KMS-11 (cell line): ENCODE measurements at regions not wholly inside any gene's neighbourhood (a gene's known extent, or its start where the extent isn't known, plus 50 kb on each side); places are given as distances from the start of the nearest gene placed in this dataset.

Experiments used
- H2AFZ ChIP-seq: fragments of 200-600 bp; sonication (generic); 2 replicates; pipeline ENCODE4 v1.6.1; 2016; ENCODE audit warnings: antibody characterized with exemption, mixed run types, low read depth
- H3K27ac ChIP-seq: fragments of 200-600 bp; sonication (generic); 2 replicates; pipeline ENCODE4 v1.6.1; 2016; ENCODE audit warnings: mild to moderate bottlenecking, mixed run types
- H3K27me3 ChIP-seq: fragments of 200-600 bp; sonication (generic); 2 replicates; pipeline ENCODE4 v1.6.1; 2017; ENCODE audit warnings: mild to moderate bottlenecking, low read depth, mixed run types, moderate library complexity; ENCODE audit not compliant: insufficient read depth
- H3K36me3 ChIP-seq: fragments of 200-600 bp; sonication (generic); 2 replicates; pipeline ENCODE4 v1.6.1; 2017; ENCODE audit warnings: mild to moderate bottlenecking, mixed run types; ENCODE audit not compliant: insufficient read depth
- H3K4me1 ChIP-seq: fragments of 200-600 bp; sonication (generic); 2 replicates; pipeline ENCODE4 v1.6.1; 2016; ENCODE audit warnings: mild to moderate bottlenecking, low read depth, mixed run types; ENCODE audit not compliant: poor library complexity, severe bottlenecking
- H3K4me2 ChIP-seq: fragments of 200-600 bp; sonication (generic); 2 replicates; pipeline ENCODE4 v1.7.0; 2016; ENCODE audit warnings: mild to moderate bottlenecking, mixed run types
- H3K4me3 ChIP-seq: fragments of 200-600 bp; sonication (generic); IDR thresholded peaks from 2 replicates; pipeline ENCODE4 v1.6.1; 2017; ENCODE audit warnings: low read depth, low read length, mixed read lengths; ENCODE audit not compliant: insufficient read depth
- H3K79me2 ChIP-seq: fragments of 200-600 bp; sonication (generic); 2 replicates; pipeline ENCODE4 v1.6.1; 2016; ENCODE audit warnings: low read depth, mixed run types; ENCODE audit not compliant: insufficient read depth
- H3K9ac ChIP-seq: fragments of 200-600 bp; sonication (generic); 2 replicates; pipeline ENCODE4 v1.6.1; 2016; ENCODE audit warnings: mild to moderate bottlenecking, mixed run types
- H4K20me1 ChIP-seq: fragments of 200-600 bp; sonication (generic); 2 replicates; pipeline ENCODE4 v1.6.1; 2016; ENCODE audit warnings: mild to moderate bottlenecking, mixed run types; ENCODE audit not compliant: insufficient read depth
- CTCF ChIP-seq: fragments of 200-600 bp; sonication (generic); conservative IDR thresholded peaks from 2 replicates; pipeline ENCODE4 v1.6.1; 2017; ENCODE audit warnings: low read depth, mild to moderate bottlenecking, antibody characterized with exemption, low read length, moderate library complexity, mixed read lengths

- no peak overlapping the region for H3K4me3 ChIP-seq
- no peak overlapping the region for H2AFZ ChIP-seq
These were observed 82.6 kb upstream of the NANOGP8 start for GRCh38 chr15:35167675-35168074.

GRCh38 chr15:35166730-35167359 lies 81.8 kb upstream of the NANOGP8 start:
- no peak overlapping the region for H3K27ac ChIP-seq
- TF ChIP-seq CTCF = no peak

More at GRCh38 chr15:35167675-35168074, 82.6 kb upstream of the NANOGP8 start:
- no peak overlapping the region for H3K4me2 ChIP-seq
- no peaks in the 10 kb centered on the region for H3K79me2 ChIP-seq
- no peak overlapping the region for H3K27ac ChIP-seq
- H3K36me3 ChIP-seq = no peaks in the 10 kb centered on the region
- H4K20me1 ChIP-seq = no peaks in the 10 kb centered on the region
- no peaks in the 10 kb centered on the region for H3K4me1 ChIP-seq
- no peak for TF ChIP-seq CTCF
- no peaks in the 10 kb centered on the region for H3K27me3 ChIP-seq
- H3K9ac ChIP-seq = no peak overlapping the region

GRCh38 chr15:35161694-35162093 lies 76.6 kb upstream of the NANOGP8 start:
- H3K4me3 ChIP-seq = no peak overlapping the region
- H3K9ac ChIP-seq = no peak overlapping the region
- no peaks in the 10 kb centered on the region for H3K4me1 ChIP-seq
- no peaks in the 10 kb centered on the region for H3K27me3 ChIP-seq
- H3K36me3 ChIP-seq = no peaks in the 10 kb centered on the region
- H3K27ac ChIP-seq = no peak overlapping the region
- no peak overlapping the region for H2AFZ ChIP-seq
- TF ChIP-seq CTCF = no peak
- no peaks in the 10 kb centered on the region for H3K79me2 ChIP-seq
- H3K4me2 ChIP-seq = no peak overlapping the region
- H4K20me1 ChIP-seq = no peaks in the 10 kb centered on the region

More at GRCh38 chr15:35166730-35167359, 81.8 kb upstream of the NANOGP8 start:
- no peak overlapping the region for H3K4me3 ChIP-seq
- no peaks in the 10 kb centered on the region for H3K4me1 ChIP-seq
- H3K36me3 ChIP-seq = no peaks in the 10 kb centered on the region
- no peak overlapping the region for H3K9ac ChIP-seq
- H3K27me3 ChIP-seq = no peaks in the 10 kb centered on the region
- H3K4me2 ChIP-seq = no peak overlapping the region
- H2AFZ ChIP-seq = no peak overlapping the region
- no peaks in the 10 kb centered on the region for H4K20me1 ChIP-seq
- H3K79me2 ChIP-seq = no peaks in the 10 kb centered on the region

- Histone ChIP-seq H3K9ac (no peak overlapping the region), H3K4me2 (no peak overlapping the region), H3K27ac (no peak overlapping the region), H3K4me3 (no peak overlapping the region), H4K20me1 (no peaks in the 10 kb centered on the region), H2AFZ (no peak overlapping the region), H3K79me2 (no peaks in the 10 kb centered on the region), H3K36me3 (no peaks in the 10 kb centered on the region), H3K27me3 (no peaks in the 10 kb centered on the region), H3K4me1 (no peaks in the 10 kb centered on the region)
- TF ChIP-seq CTCF = no peak
These were observed 74.1 kb upstream of the NANOGP8 start for GRCh38 chr15:35159170-35159569.
